H1 (cell line): ENCODE measurements at regions not wholly inside any gene's neighbourhood (a gene's known extent, or its start where the extent isn't known, plus 50 kb on each side); places are given as distances from the start of the nearest gene placed in this dataset.

ENCODE experiments used
- CTCF ChIA-PET: fragments of 300-600 bp; sonication (Branson Sonifier 250); formaldehyde crosslinking; loops from one replicate; lab custom pipeline; 2021; ENCODE audit not compliant: partially characterized antibody; lab: Charles Lee
- POLR2A ChIA-PET: fragments of 300-600 bp; sonication (Branson Sonifier 250); formaldehyde crosslinking; loops from one replicate; lab custom pipeline; 2021; ENCODE audit warnings: inconsistent platforms; ENCODE audit not compliant: partially characterized antibody; lab: Charles Lee
- DNase-seq, 2 experiments: peaks; one replicate each; pipeline versions ENCODE4 v3.0.0 to v3.0.0-alpha.2; 2010 to 2022; ENCODE audit warnings: low spot score in 2 of 2, low read depth in 1 of 2, mixed read lengths in 1 of 2
- FAIRE-seq: peaks from 2 replicates; lab custom pipeline; 2011; peaks lifted over from hg19 to GRCh38; lab: Jason Lieb, UNC
- H2AFZ ChIP-seq: 2 replicates; pipeline ENCODE4 v1.8.1; 2012; ENCODE audit warnings: low read length, inconsistent platforms
- H2AK5ac ChIP-seq: 2 replicates; pipeline ENCODE4 v1.6.1; 2013; ENCODE audit warnings: low read depth, low read length
- H2BK120ac ChIP-seq: replicated peaks from 2 replicates; pipeline ENCODE3; 2013; ENCODE audit warnings: low read depth, low read length, inconsistent platforms
- H2BK12ac ChIP-seq: 2 replicates; pipeline ENCODE4 v1.6.1; 2013; ENCODE audit warnings: low read depth, low read length
- H2BK15ac ChIP-seq: 2 replicates; pipeline ENCODE4 v1.6.1; 2013; ENCODE audit warnings: low read length
- H2BK20ac ChIP-seq: 2 replicates; pipeline ENCODE4 v1.6.1; 2013; ENCODE audit warnings: low read length
- H2BK5ac ChIP-seq: 2 replicates; pipeline ENCODE4 v1.6.1; 2013; ENCODE audit warnings: low read depth, low read length
- H3K14ac ChIP-seq: 2 replicates; pipeline ENCODE4 v1.6.1; 2013; ENCODE audit warnings: inconsistent platforms; ENCODE audit not compliant: insufficient read length
- H3K18ac ChIP-seq: 2 replicates; pipeline ENCODE4 v1.6.1; 2013; ENCODE audit warnings: low read length; ENCODE audit errors: extremely low read depth
- H3K23ac ChIP-seq: 2 replicates; pipeline ENCODE4 v1.6.1; 2013; ENCODE audit warnings: inconsistent platforms; ENCODE audit not compliant: insufficient read length
- H3K23me2 ChIP-seq: 2 replicates; pipeline ENCODE4 v1.6.1; 2013; ENCODE audit warnings: low read depth, low read length
- H3K27ac ChIP-seq: 2 replicates; pipeline ENCODE4 v1.6.1; 2011; ENCODE audit warnings: low read depth, low read length, inconsistent platforms
- H3K27me3 ChIP-seq, 4 experiments: replicated peaks in 1 of 4; 1 replicate in 1 of 4; 2 replicates in 3 of 4; pipeline versions ENCODE4 v1.6.1 to v1.8.1; 2011 to 2013; ENCODE audit warnings: low read length in 3 of 4, mild to moderate bottlenecking in 3 of 4, inconsistent platforms in 2 of 4, mixed read lengths in 2 of 4, moderate library complexity in 1 of 4; ENCODE audit not compliant: control insufficient read depth in 3 of 4, insufficient read depth in 3 of 4; ENCODE audit errors: extremely low read depth in 1 of 4
- H3K36me3 ChIP-seq, 4 experiments: 2 replicates each; pipeline versions ENCODE4 v1.6.1 to v1.8.1; 2011 to 2013; ENCODE audit warnings: mild to moderate bottlenecking in 4 of 4, low read length in 3 of 4, moderate library complexity in 2 of 4, control low read depth in 1 of 4, inconsistent platforms in 1 of 4; ENCODE audit not compliant: insufficient read depth in 4 of 4, control insufficient read depth in 2 of 4
- H3K4ac ChIP-seq: replicated peaks from 2 replicates; pipeline ENCODE3; 2013; ENCODE audit warnings: low read length, low read depth, mixed read lengths, inconsistent platforms; ENCODE audit not compliant: insufficient read length
- H3K4me1 ChIP-seq, 4 experiments: replicated peaks in 1 of 4; 1 replicate in 1 of 4; 2 replicates in 3 of 4; pipeline versions ENCODE4 v1.6.1 to v1.8.1; 2011 to 2013; ENCODE audit warnings: low read length in 3 of 4, inconsistent platforms in 2 of 4, mixed read lengths in 1 of 4; ENCODE audit not compliant: insufficient read depth in 4 of 4, control insufficient read depth in 3 of 4
- H3K4me2 ChIP-seq, 2 experiments: 2 replicates each; pipeline versions ENCODE4 v1.6.1 to v1.8.1; 2011 to 2013; ENCODE audit warnings: low read depth in 2 of 2, low read length in 2 of 2, control low read depth in 1 of 2, inconsistent platforms in 1 of 2, mild to moderate bottlenecking in 1 of 2; ENCODE audit not compliant: insufficient read depth in 1 of 2
- H3K4me3 ChIP-seq, 4 experiments: fragments of 200-600, 300-600 bp in 1 of 4; sonication (generic), shearing (Covaris generic), sonication (Bioruptor Twin) in 1 of 4; 2 replicates each; pipeline versions ENCODE4 v1.5.1 to v1.8.1; 2011 to 2016; ENCODE audit warnings: low read length in 4 of 4, low read depth in 3 of 4, control low read depth in 2 of 4, inconsistent platforms in 2 of 4, mild to moderate bottlenecking in 2 of 4, mixed read lengths in 1 of 4, moderate library complexity in 1 of 4; ENCODE audit not compliant: insufficient read depth in 2 of 4; ENCODE audit errors: extremely low read depth in 1 of 4
- H3K56ac ChIP-seq: replicated peaks from 2 replicates; pipeline ENCODE3; 2013; ENCODE audit warnings: low read depth, mild to moderate bottlenecking, mixed read lengths, low read length, inconsistent platforms; ENCODE audit not compliant: insufficient read length
- H3K79me1 ChIP-seq: 2 replicates; pipeline ENCODE4 v1.6.1; 2013; ENCODE audit warnings: low read depth, low read length, control low read depth
- H3K79me2 ChIP-seq, 2 experiments: 2 replicates each; pipeline versions ENCODE4 v1.6.1 to v1.8.1; 2012 to 2013; ENCODE audit warnings: low read length in 2 of 2, mild to moderate bottlenecking in 2 of 2, inconsistent platforms in 1 of 2; ENCODE audit not compliant: insufficient read depth in 2 of 2, control insufficient read depth in 1 of 2
- H3K9ac ChIP-seq, 4 experiments: replicated peaks in 1 of 4; 1 replicate in 1 of 4; 2 replicates in 3 of 4; pipeline versions ENCODE4 v1.6.1 to v1.8.1; 2011 to 2013; ENCODE audit warnings: low read depth in 3 of 4, low read length in 3 of 4, control low read depth in 2 of 4, mild to moderate bottlenecking in 2 of 4, moderate library complexity in 2 of 4, inconsistent platforms in 1 of 4; ENCODE audit errors: extremely low read depth in 1 of 4
- H3K9me3 ChIP-seq, 2 experiments: 2 replicates each; pipeline versions ENCODE4 v1.6.1 to v1.8.1; 2012 to 2013; ENCODE audit warnings: mild to moderate bottlenecking in 2 of 2, moderate library complexity in 2 of 2, control low read depth in 1 of 2, inconsistent platforms in 1 of 2, low read depth in 1 of 2, low read length in 1 of 2, mixed read lengths in 1 of 2; ENCODE audit not compliant: insufficient read depth in 2 of 2
- H4K20me1 ChIP-seq, 2 experiments: replicated peaks in 1 of 2; 2 replicates each; pipeline versions ENCODE3 to v1.8.1; 2011 to 2013; ENCODE audit warnings: inconsistent platforms in 2 of 2, low read length in 2 of 2, mild to moderate bottlenecking in 1 of 2; ENCODE audit not compliant: insufficient read depth in 2 of 2, control insufficient read depth in 1 of 2
- H4K5ac ChIP-seq: 2 replicates; pipeline ENCODE4 v1.6.1; 2013; ENCODE audit warnings: low read length, low read depth, mixed read lengths, inconsistent platforms; ENCODE audit not compliant: insufficient read length
- H4K8ac ChIP-seq: 2 replicates; pipeline ENCODE4 v1.8.0; 2013; ENCODE audit warnings: mild to moderate bottlenecking, moderate library complexity, low read length, inconsistent platforms; ENCODE audit not compliant: insufficient read depth; ENCODE audit errors: extremely low read depth
- H4K91ac ChIP-seq: replicated peaks from 2 replicates; pipeline ENCODE3; 2013; ENCODE audit warnings: low read length, mixed read lengths, inconsistent platforms; ENCODE audit not compliant: insufficient read length
- KDM1A ChIP-seq: fragments of 200-600, 300-600 bp; sonication (generic); IDR thresholded peaks from 2 replicates; pipeline ENCODE4 v1.7.1; 2016; ENCODE audit warnings: mild to moderate bottlenecking, low read length, borderline replicate concordance
- MAFK ChIP-seq: IDR thresholded peaks from 2 replicates; pipeline ENCODE4 v1.6.1; 2012; ENCODE audit warnings: low read depth, mild to moderate bottlenecking, improper control_type of control experiment, low read length
- YY1 ChIP-seq: IDR thresholded peaks from 2 replicates; pipeline ENCODE4 v1.6.1; 2011; ENCODE audit warnings: low read depth, mild to moderate bottlenecking, low read length
- WGBS, 2 experiments: shearing (Covaris generic) in 1 of 2; methylation state at CpG; one replicate each; pipeline versions ENCODE4 v1.1.6 to v1.1.7; 2013 to 2015; ENCODE audit warnings: low lambda C conversion rate in 2 of 2, mixed read lengths in 2 of 2, inconsistent platforms in 1 of 2, low coverage in 1 of 2, missing lambda C conversion rate in 1 of 2; ENCODE audit not compliant: insufficient replicate concordance in 2 of 2, insufficient coverage in 1 of 2, insufficient read length in 1 of 2; ENCODE audit errors: extremely low coverage in 1 of 2, missing lambda C conversion rate in 1 of 2; 5-methylcytosine and 5-hydroxymethylcytosine counted together

DNA sequence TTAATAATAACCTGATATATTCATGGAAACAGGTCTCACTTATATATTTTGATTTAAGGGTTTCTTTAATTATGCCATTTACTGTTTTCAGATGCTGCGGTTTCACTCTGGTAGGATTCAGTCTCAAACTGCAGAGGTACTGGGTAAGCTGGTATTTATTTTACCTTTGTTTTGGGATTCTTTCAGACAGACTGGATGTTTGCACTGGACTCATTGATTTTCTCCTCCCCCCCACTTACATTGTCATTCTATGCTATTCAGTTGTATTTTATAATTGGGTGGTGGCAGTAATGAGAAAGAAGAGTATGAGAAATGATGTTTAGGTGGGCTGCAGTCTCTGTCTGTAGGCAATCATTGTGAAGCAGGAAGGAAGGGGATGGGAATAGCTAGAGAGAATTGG lies 155.6 kb downstream of the AQP4 start:
- WGBS, 2 experiments: 83% methylated on average over 1 of the region's 1 CpG; no CpG with 5 or more reads in 1 of the 2 experiments
- Histone ChIP-seq H2BK20ac (no peak overlapping the region), H3K79me2 (no peaks in the 10 kb centered on the region), H2BK5ac (no peak overlapping the region), H3K4ac (no peak overlapping the region), H3K9ac (no peak overlapping the region), H4K91ac (no peak overlapping the region), H2AK5ac (no peak overlapping the region), H3K23ac (no peak overlapping the region), H3K36me3 (no peaks in the 10 kb centered on the region), H3K4me1 (peaks cover 0 to 6% (median 4%) of the 10 kb centered on the region in 4 experiments; a peak in 3 of 7 replicates), H3K4me3 (no peak overlapping the region), H3K27me3 (no peaks in the 10 kb centered on the region; a peak in 1 of 7 replicates), H4K20me1 (no peaks in the 10 kb centered on the region), H3K56ac (no peak overlapping the region), H2AFZ (no peak overlapping the region), H3K27ac (no peak overlapping the region), H2BK120ac (no peak overlapping the region), H4K5ac (no peak overlapping the region), H3K14ac (no peak overlapping the region), H3K79me1 (no peaks in the 10 kb centered on the region; the same call in 1 of the 2 replicates), H2BK12ac (no peak overlapping the region), H4K8ac (no peak overlapping the region), H3K23me2 (no peaks in the 10 kb centered on the region), H3K4me2 (no peak overlapping the region), H2BK15ac (no peak overlapping the region), H3K9me3 (no peaks in the 10 kb centered on the region), H3K18ac (no peak overlapping the region)
- no peak for TF ChIP-seq MAFK
- no peak for TF ChIP-seq YY1
- TF ChIP-seq KDM1A: no peak
- CTCF ChIA-PET: interaction anchor here (1.7 kb wide), 1 partner anchor 17 kb away, joined by 3 read pairs; no protein-coding TSS in a partner anchor
- POLR2A ChIA-PET: interaction anchor here (1.0 to 1.3 kb wide), 2 partner anchors 9 to 15 kb away, joined by 4 read pairs; no protein-coding TSS in a partner anchor
- FAIRE-seq (no peak), DNase-seq (no peak)
